Suprapubic skin (tissue), 4 donors: ENCODE measurements at regions not wholly inside any gene's neighbourhood (a gene's known extent, or its start where the extent isn't known, plus 50 kb on each side); places are given as distances from the start of the nearest gene placed in this dataset.

ENCODE experiments used
- EP300 ChIP-seq: sonication (generic); formaldehyde crosslinking; IDR thresholded peaks from one replicate; pipeline ENCODE4 v1.6.1; 2017; ENCODE audit warnings: antibody characterized with exemption
- POLR2A ChIP-seq, 2 donors: fragments of 450-650 bp; IDR thresholded peaks; one replicate each; pipeline ENCODE4 v1.6.1; 2017; ENCODE audit warnings: antibody characterized with exemption in 2 of 2, mild to moderate bottlenecking in 2 of 2, moderate library complexity in 2 of 2
- POLR2AphosphoS5 ChIP-seq, 3 donors: sonication (generic); formaldehyde crosslinking; IDR thresholded peaks; one replicate each; pipeline ENCODE4 v1.6.1; 2017; ENCODE audit warnings: antibody characterized with exemption in 3 of 3
- TF ChIP-seq, protein P1 (sequence below), 2 donors: fragments of 200-600 bp in 1 of 2; fragments of 450-650 bp in 1 of 2; sonication (generic) in 1 of 2; IDR thresholded peaks; one replicate each; pipeline ENCODE4 v1.5.1; 2016 to 2019; ENCODE audit warnings: antibody characterized with exemption in 2 of 2, mild to moderate bottlenecking in 1 of 2, moderate library complexity in 1 of 2

DNA sequence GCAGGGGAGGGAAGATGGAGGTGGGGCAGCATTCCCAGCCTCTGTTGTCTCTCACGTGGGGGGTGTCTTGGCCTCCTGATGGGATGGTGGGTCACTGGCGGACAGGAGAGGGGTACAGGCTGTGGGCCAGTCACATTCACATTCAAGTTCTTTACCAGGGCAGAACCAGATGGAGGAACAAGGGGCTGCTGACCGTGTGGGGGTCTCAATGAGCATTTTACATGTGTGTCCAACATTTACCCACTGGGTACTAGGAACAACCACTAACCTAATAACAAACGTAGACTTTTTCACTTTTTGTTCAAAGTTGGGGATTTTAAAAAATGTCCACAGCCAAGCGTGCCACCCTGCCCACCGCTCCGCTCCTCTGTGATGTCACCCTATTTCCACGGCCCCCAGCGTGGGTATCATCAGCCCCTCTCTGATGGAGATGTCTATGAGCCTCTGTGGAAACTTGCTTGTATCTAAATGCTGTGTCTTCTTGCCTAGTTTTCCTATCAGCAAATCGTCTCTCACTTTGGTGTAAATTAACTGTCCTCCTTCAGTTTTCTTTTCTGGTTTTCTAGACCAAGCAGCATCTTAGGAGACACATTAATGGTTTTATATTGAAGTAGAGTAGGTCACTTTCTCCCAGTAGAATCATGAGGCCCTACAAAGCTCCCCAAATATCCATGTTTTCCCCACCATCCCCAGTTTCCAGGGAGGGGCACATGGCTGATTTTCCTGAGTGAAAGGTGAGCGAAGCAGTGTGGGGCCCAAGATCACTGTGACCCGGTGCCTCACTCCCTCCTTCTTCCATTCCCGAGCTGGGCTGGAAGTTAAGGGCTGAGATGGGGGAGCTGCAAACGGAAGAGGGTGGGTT lies 936.7 kb downstream of the BRD1 start:
- TF ChIP-seq POLR2AphosphoS5 (IDR thresholded peaks at IDR 0.05) (no peak), EP300 (no peak), POLR2A (IDR thresholded peaks at IDR 0.05) (no peak)
- TF ChIP-seq, protein P1, sequence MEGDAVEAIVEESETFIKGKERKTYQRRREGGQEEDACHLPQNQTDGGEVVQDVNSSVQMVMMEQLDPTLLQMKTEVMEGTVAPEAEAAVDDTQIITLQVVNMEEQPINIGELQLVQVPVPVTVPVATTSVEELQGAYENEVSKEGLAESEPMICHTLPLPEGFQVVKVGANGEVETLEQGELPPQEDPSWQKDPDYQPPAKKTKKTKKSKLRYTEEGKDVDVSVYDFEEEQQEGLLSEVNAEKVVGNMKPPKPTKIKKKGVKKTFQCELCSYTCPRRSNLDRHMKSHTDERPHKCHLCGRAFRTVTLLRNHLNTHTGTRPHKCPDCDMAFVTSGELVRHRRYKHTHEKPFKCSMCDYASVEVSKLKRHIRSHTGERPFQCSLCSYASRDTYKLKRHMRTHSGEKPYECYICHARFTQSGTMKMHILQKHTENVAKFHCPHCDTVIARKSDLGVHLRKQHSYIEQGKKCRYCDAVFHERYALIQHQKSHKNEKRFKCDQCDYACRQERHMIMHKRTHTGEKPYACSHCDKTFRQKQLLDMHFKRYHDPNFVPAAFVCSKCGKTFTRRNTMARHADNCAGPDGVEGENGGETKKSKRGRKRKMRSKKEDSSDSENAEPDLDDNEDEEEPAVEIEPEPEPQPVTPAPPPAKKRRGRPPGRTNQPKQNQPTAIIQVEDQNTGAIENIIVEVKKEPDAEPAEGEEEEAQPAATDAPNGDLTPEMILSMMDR (IDR thresholded peaks at IDR 0.05), result no peak
